ENCODE measurements at regions not wholly inside any gene's neighbourhood (a gene's known extent, or its start where the extent isn't known, plus 50 kb on each side); places are given as distances from the start of the nearest gene placed in this dataset.

DNA sequence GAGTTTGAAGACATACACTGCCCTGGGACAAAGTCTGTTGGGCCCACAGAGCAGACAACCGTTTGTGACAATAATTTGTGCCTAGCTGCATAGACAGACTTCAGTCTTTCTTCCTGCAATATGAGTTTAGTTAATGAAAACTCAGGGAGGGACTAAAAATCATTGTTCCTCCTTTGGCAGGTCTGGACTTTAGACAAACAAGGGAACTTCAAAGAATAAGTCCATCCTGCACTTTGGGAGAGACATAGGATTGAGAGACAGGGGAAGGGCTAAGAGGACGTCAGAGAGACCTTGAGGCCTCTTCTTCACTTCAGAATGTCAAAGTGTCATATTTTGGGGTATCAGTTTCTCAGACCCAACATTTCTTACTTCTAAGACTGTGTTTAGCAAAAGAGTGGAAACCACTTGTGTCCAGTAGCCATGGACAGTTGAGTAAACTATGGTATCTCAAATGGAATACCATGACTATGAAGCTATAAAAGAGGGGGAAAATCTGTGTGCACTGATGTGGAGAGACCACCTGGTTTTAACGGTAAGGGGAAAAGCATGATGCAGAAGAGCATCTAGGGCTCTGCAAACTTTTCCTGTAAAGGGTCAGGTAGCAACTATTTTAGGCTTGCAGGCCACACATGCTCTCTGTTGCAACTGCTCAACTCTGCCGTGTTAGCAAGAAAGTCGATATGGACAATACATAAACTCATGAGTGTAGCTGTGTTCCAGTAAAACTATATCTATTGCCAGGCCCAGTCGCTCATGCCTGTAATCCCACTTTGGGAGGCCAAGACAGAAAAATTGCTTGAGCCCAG lies 217.8 kb upstream of the SH3BP4 start:
- Histone ChIP-seq H3K4me2 (ENCODE audit: extremely low read depth, insufficient read depth, low read length) (no peak overlapping the region), H3K4me1 (ENCODE audit: control insufficient read depth, extremely low read depth, insufficient read depth, low read length) (no peaks in the 10 kb centered on the region), H3K27ac (ENCODE audit: insufficient read depth, low read length) (no peak overlapping the region), H3K27me3 (ENCODE audit: control insufficient read depth, insufficient read depth, low read length) (no peaks in the 10 kb centered on the region), H3K9ac (ENCODE audit: insufficient read depth, low read length) (no peak overlapping the region), H3K4me3 (replicated peaks in 1 of 4; ENCODE audit: control extremely low read depth in 1 of 4, insufficient read depth in 1 of 4, low read depth in 3 of 4, low read length in 4 of 4) (no peak overlapping the region), H3K79me2 (ENCODE audit: control insufficient read depth, insufficient read depth, low read length) (no peaks in the 10 kb centered on the region), H4K20me1 (ENCODE audit: control insufficient read depth, extremely low read depth, insufficient read depth, low read length) (no peaks in the 10 kb centered on the region), H2AFZ (ENCODE audit: low read length) (no peak overlapping the region), H3K9me3 (ENCODE audit: control insufficient read depth, insufficient read depth, low read depth, low read length) (no peaks in the 10 kb centered on the region), H3K36me3 (ENCODE audit: control insufficient read depth, insufficient read depth, low read length) (no peaks in the 10 kb centered on the region)
- DNase-seq (ENCODE audit: low read depth in 2 of 2): no peak
- TF ChIP-seq, protein P1, sequence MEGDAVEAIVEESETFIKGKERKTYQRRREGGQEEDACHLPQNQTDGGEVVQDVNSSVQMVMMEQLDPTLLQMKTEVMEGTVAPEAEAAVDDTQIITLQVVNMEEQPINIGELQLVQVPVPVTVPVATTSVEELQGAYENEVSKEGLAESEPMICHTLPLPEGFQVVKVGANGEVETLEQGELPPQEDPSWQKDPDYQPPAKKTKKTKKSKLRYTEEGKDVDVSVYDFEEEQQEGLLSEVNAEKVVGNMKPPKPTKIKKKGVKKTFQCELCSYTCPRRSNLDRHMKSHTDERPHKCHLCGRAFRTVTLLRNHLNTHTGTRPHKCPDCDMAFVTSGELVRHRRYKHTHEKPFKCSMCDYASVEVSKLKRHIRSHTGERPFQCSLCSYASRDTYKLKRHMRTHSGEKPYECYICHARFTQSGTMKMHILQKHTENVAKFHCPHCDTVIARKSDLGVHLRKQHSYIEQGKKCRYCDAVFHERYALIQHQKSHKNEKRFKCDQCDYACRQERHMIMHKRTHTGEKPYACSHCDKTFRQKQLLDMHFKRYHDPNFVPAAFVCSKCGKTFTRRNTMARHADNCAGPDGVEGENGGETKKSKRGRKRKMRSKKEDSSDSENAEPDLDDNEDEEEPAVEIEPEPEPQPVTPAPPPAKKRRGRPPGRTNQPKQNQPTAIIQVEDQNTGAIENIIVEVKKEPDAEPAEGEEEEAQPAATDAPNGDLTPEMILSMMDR (conservative IDR thresholded peaks at IDR 0.05 in 1 of 2, IDR thresholded peaks at IDR 0.05 in 1 of 2; ENCODE audit: low read depth in 1 of 2, low read length in 2 of 2): no peak
- TF ChIP-seq EZH2 (IDR thresholded peaks at IDR 0.05; ENCODE audit: low read length, missing control alignments): no peak

DNA sequence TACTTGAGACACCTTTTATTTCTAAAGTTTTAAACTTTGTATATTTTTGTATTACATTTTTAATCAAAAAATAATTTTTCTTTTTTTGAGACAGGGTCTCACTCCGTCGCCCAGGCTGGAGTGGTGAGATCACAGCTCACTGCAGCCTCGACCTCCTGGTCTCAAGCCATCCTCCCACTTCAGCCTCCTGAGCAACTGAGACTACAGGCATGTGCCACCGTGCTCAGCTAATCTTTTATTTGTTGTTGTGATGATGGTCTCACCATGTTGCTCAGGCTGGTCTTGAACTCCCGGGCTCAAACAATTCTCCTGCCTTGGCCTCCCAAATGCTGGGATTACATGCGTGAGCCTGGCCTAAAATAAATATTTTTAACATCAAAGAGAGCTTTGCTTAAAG lies 218.7 kb upstream of the SH3BP4 start:
- H3K4me1 ChIP-seq (ENCODE audit: control insufficient read depth, extremely low read depth, insufficient read depth, low read length): no peaks in the 10 kb centered on the region
- H3K9me3 ChIP-seq (ENCODE audit: control insufficient read depth, insufficient read depth, low read depth, low read length): no peaks in the 10 kb centered on the region
- no peaks in the 10 kb centered on the region for H3K36me3 ChIP-seq (ENCODE audit: control insufficient read depth, insufficient read depth, low read length)
- H3K27me3 ChIP-seq (ENCODE audit: control insufficient read depth, insufficient read depth, low read length): no peaks in the 10 kb centered on the region
- H3K79me2 ChIP-seq (ENCODE audit: control insufficient read depth, insufficient read depth, low read length): no peaks in the 10 kb centered on the region
- H4K20me1 ChIP-seq (ENCODE audit: control insufficient read depth, extremely low read depth, insufficient read depth, low read length): no peaks in the 10 kb centered on the region
- H3K4me2 ChIP-seq (ENCODE audit: extremely low read depth, insufficient read depth, low read length): no peak overlapping the region
- TF ChIP-seq, protein P1 (conservative IDR thresholded peaks at IDR 0.05 in 1 of 2, IDR thresholded peaks at IDR 0.05 in 1 of 2; ENCODE audit: low read depth in 1 of 2, low read length in 2 of 2): no peak
- no peak for TF ChIP-seq EZH2 (IDR thresholded peaks at IDR 0.05; ENCODE audit: low read length, missing control alignments)
- no peak overlapping the region for H3K4me3 ChIP-seq (replicated peaks in 1 of 4; ENCODE audit: control extremely low read depth in 1 of 4, insufficient read depth in 1 of 4, low read depth in 3 of 4, low read length in 4 of 4)
- H3K9ac ChIP-seq (ENCODE audit: insufficient read depth, low read length): no peak overlapping the region
- H2AFZ ChIP-seq (ENCODE audit: low read length): no peak overlapping the region
- no peak for DNase-seq (ENCODE audit: low read depth in 2 of 2)
- no peak overlapping the region for H3K27ac ChIP-seq (ENCODE audit: insufficient read depth, low read length)

DNA sequence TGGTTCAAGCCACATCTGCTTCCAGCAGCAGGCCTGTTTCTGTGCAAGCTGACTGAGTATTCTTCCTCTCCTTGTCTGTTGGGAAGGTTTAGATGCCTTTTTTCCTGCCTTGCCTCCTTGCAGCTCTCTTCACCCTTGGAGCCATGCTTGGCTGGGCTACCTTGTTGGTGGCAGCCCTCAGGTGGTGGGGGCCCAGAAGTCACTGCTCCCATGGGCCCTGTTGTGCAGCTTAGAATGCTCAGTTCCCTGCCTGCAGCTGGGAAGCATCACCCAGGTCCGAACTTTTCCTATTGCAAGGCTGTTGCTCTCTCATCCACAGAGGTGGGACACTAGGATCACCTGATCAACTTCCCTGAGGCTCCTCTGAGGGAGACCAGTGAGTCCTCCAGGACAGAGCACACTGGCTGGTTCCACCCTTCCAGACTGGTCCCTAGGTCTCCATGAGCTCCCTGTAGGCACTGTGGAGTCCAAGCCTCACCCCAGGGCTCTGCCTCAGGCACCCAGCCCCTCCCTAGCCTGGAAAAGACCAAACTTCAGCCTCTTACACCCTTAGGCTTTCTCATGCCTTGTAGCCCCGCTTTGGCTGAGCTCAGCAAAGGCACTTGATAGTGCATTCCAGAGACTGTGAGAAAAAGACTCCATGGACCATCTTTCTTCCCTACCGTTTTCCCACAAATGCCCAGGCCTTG lies 219.3 kb upstream of the SH3BP4 start:
- no peak for TF ChIP-seq EZH2 (IDR thresholded peaks at IDR 0.05; ENCODE audit: low read length, missing control alignments)
- Histone ChIP-seq H3K79me2 (ENCODE audit: control insufficient read depth, insufficient read depth, low read length) (no peaks in the 10 kb centered on the region), H4K20me1 (ENCODE audit: control insufficient read depth, extremely low read depth, insufficient read depth, low read length) (no peaks in the 10 kb centered on the region), H3K27ac (ENCODE audit: insufficient read depth, low read length) (no peak overlapping the region), H3K4me1 (ENCODE audit: control insufficient read depth, extremely low read depth, insufficient read depth, low read length) (no peaks in the 10 kb centered on the region), H3K36me3 (ENCODE audit: control insufficient read depth, insufficient read depth, low read length) (no peaks in the 10 kb centered on the region), H2AFZ (ENCODE audit: low read length) (no peak overlapping the region), H3K27me3 (ENCODE audit: control insufficient read depth, insufficient read depth, low read length) (no peaks in the 10 kb centered on the region), H3K4me3 (replicated peaks in 1 of 4; ENCODE audit: control extremely low read depth in 1 of 4, insufficient read depth in 1 of 4, low read depth in 3 of 4, low read length in 4 of 4) (no peak overlapping the region), H3K4me2 (ENCODE audit: extremely low read depth, insufficient read depth, low read length) (no peak overlapping the region), H3K9me3 (ENCODE audit: control insufficient read depth, insufficient read depth, low read depth, low read length) (no peaks in the 10 kb centered on the region), H3K9ac (ENCODE audit: insufficient read depth, low read length) (no peak overlapping the region)
- no peak for DNase-seq (ENCODE audit: low read depth in 2 of 2)
